OCI-LY1 (cell line): ENCODE measurements at regions not wholly inside any gene's neighbourhood (a gene's known extent, or its start where the extent isn't known, plus 50 kb on each side); places are given as distances from the start of the nearest gene placed in this dataset.

Experiments
- EZH2 ChIP-seq: fragments of 200-600 bp; sonication (generic), shearing (Covaris generic); IDR thresholded peaks from 2 replicates; pipeline ENCODE4 v1.8.0; 2017; ENCODE audit warnings: borderline replicate concordance, mixed run types, mild to moderate bottlenecking, antibody characterized with exemption, low read length, moderate library complexity, mixed read lengths
- TF ChIP-seq, protein P1 (sequence below): fragments of 200-600 bp; sonication (generic), shearing (Covaris generic); IDR thresholded peaks from 2 replicates; pipeline ENCODE4 v1.5.1; 2017; ENCODE audit warnings: mild to moderate bottlenecking, antibody characterized with exemption, low read length, moderate library complexity, mixed read lengths

DNA sequence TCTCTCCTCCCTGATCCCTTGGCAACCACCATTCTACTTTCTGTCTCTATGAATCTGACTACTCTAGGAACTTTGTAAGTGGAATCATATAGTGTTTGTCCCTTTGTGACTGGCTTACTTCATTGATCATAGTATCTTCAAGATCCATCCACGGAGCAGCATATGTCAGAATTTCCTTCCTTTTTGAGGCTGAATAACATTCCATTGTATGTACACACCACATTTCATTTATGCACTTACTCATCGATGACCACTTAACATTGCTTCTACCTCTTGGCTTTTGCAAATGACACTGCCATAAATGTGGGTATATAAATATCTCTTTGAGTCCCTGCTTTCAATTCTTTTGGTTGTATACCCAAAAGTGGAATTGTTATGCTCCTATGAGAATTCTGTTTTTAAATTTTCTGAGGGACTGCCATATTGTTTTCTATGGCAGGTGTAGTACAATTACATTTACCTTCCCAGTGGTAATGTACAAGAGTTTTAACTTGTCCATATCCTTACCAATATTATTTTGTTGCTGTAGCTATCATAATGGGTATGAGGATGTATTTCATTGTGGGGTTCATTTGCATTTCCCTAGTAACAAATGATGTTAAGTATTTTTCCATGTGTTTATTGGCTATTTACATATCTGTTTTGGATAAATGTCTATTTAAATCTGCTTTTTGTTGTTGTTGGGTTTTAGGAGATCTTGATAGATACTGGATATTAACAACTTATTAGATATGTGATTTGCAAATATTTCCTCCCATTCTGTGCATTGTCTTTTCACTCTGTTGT lies 466.1 kb downstream of the C4orf33 start:
- TF ChIP-seq, protein P1, sequence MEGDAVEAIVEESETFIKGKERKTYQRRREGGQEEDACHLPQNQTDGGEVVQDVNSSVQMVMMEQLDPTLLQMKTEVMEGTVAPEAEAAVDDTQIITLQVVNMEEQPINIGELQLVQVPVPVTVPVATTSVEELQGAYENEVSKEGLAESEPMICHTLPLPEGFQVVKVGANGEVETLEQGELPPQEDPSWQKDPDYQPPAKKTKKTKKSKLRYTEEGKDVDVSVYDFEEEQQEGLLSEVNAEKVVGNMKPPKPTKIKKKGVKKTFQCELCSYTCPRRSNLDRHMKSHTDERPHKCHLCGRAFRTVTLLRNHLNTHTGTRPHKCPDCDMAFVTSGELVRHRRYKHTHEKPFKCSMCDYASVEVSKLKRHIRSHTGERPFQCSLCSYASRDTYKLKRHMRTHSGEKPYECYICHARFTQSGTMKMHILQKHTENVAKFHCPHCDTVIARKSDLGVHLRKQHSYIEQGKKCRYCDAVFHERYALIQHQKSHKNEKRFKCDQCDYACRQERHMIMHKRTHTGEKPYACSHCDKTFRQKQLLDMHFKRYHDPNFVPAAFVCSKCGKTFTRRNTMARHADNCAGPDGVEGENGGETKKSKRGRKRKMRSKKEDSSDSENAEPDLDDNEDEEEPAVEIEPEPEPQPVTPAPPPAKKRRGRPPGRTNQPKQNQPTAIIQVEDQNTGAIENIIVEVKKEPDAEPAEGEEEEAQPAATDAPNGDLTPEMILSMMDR = no peak
- no peak for TF ChIP-seq EZH2
